K562 (cell line): ENCODE measurements at regions not wholly inside any gene's neighbourhood (a gene's known extent, or its start where the extent isn't known, plus 50 kb on each side); places are given as distances from the start of the nearest gene placed in this dataset.

Source experiments
- ARID1B ChIP-seq: fragments of 450-650 bp; IDR thresholded peaks from 2 replicates; pipeline ENCODE4 v1.6.1; 2016; ENCODE audit warnings: antibody characterized with exemption, mild to moderate bottlenecking, inconsistent platforms
- ATF1 ChIP-seq, 2 experiments: fragments of 450-650 bp in 1 of 2; IDR thresholded peaks; 2 replicates each; pipeline ENCODE4 v1.6.1; 2016; ENCODE audit warnings: missing compliant biosample characterization in 1 of 2, missing genetic modification characterization in 1 of 2
- ATF3 ChIP-seq, 2 experiments: fragments of 450-650 bp in 1 of 2; sonication (generic) in 1 of 2; formaldehyde crosslinking in 1 of 2; IDR thresholded peaks in 1 of 2; conservative IDR thresholded peaks in 1 of 2; 2 replicates each; pipeline versions ENCODE4 v1.6.1 to v1.8.1; 2016 to 2023; ENCODE audit warnings: mild to moderate bottlenecking in 2 of 2, moderate library complexity in 2 of 2, inconsistent platforms in 1 of 2, missing genetic modification reagents in 1 of 2
- BRF2 ChIP-seq: IDR thresholded peaks from 3 replicates; pipeline ENCODE4 v1.6.1; 2011; ENCODE audit warnings: borderline replicate concordance, mild to moderate bottlenecking; ENCODE audit not compliant: insufficient read length, insufficient read depth
- CREM ChIP-seq: IDR thresholded peaks from 2 replicates; pipeline ENCODE4 v1.6.1; 2014; ENCODE audit warnings: antibody characterized with exemption, low read depth
- GATA2 ChIP-seq: sonication (generic); formaldehyde crosslinking; IDR thresholded peaks from 2 replicates; pipeline ENCODE4 v1.4.0; 2020; ENCODE audit warnings: mild to moderate bottlenecking, missing genetic modification reagents
- JUND ChIP-seq, 2 experiments: IDR thresholded peaks; 2 replicates in 1 of 2; 3 replicates in 1 of 2; pipeline ENCODE4 v1.6.1; 2011; ENCODE audit warnings: borderline replicate concordance in 2 of 2, low read depth in 2 of 2, low read length in 2 of 2, improper control_type of control experiment in 1 of 2, missing biosample characterization in 1 of 2, missing genetic modification characterization in 1 of 2, missing genetic modification reagents in 1 of 2
- MAX ChIP-seq: sonication (generic); formaldehyde crosslinking; IDR thresholded peaks from 2 replicates; pipeline ENCODE4 v1.9.0; 2022; ENCODE audit warnings: mild to moderate bottlenecking, missing genetic modification reagents
- MCM5 ChIP-seq: fragments of 450-650 bp; IDR thresholded peaks from 2 replicates; pipeline ENCODE4 v1.6.1; 2016; ENCODE audit warnings: low read depth
- MEIS2 ChIP-seq: fragments of 450-650 bp; IDR thresholded peaks from 2 replicates; pipeline ENCODE4 v1.6.1; 2014; ENCODE audit warnings: mild to moderate bottlenecking; ENCODE audit not compliant: partially characterized antibody
- NCOR1 ChIP-seq: fragments of 450-650 bp; IDR thresholded peaks from 2 replicates; pipeline ENCODE4 v1.6.1; 2016; ENCODE audit warnings: mild to moderate bottlenecking, moderate library complexity
- NFIC ChIP-seq: fragments of 450-650 bp; IDR thresholded peaks from 2 replicates; pipeline ENCODE4 v1.6.1; 2017; ENCODE audit warnings: mild to moderate bottlenecking, inconsistent platforms
- NFIX ChIP-seq: fragments of 250-450 bp; sonication (Bioruptor Pico); IDR thresholded peaks from 2 replicates; pipeline ENCODE4 v1.4.0; 2020; ENCODE audit warnings: low read depth, mild to moderate bottlenecking, moderate library complexity
- SETDB1 ChIP-seq: IDR thresholded peaks from one replicate; pipeline ENCODE4 v1.6.1; 2012; ENCODE audit warnings: low read length, control low read depth, inconsistent platforms
- SMARCC2 ChIP-seq: fragments of 450-650 bp; IDR thresholded peaks from 2 replicates; pipeline ENCODE4 v1.6.1; 2017; ENCODE audit warnings: antibody characterized with exemption, moderate library complexity, mild to moderate bottlenecking, low read depth
- SMARCE1 ChIP-seq: fragments of 450-650 bp; IDR thresholded peaks from 2 replicates; pipeline ENCODE4 v1.7.1; 2016; ENCODE audit warnings: mild to moderate bottlenecking
- TRIM24 ChIP-seq, 2 experiments: fragments of 450-650 bp; IDR thresholded peaks; 2 replicates each; pipeline ENCODE4 v1.6.1; 2016
- ZNF174 ChIP-seq: fragments of 250-450 bp; sonication (Bioruptor Pico); IDR thresholded peaks from 2 replicates; pipeline ENCODE4 v1.4.0; 2020; ENCODE audit warnings: mild to moderate bottlenecking
- ZNF175 ChIP-seq: fragments of 200-800 bp; sonication (Bioruptor generic); IDR thresholded peaks from 2 replicates; pipeline ENCODE4 v1.6.1; 2016; ENCODE audit warnings: low read depth, mild to moderate bottlenecking, missing genetic modification characterization, missing compliant biosample characterization
- ZNF197 ChIP-seq: fragments of 200-800 bp; sonication (Bioruptor generic); IDR thresholded peaks from 2 replicates; pipeline ENCODE4 v1.6.1; 2016; ENCODE audit warnings: low read depth, missing genetic modification characterization, missing compliant biosample characterization
- ZNF512 ChIP-seq: IDR thresholded peaks from 2 replicates; pipeline ENCODE4 v1.6.1; 2016; ENCODE audit warnings: missing genetic modification characterization, missing compliant biosample characterization

- no peak for TF ChIP-seq ZNF174
- peak; percentile 72 for TF ChIP-seq ARID1B
- TF ChIP-seq SETDB1 = no peak
- no peak for TF ChIP-seq MEIS2
- TF ChIP-seq TRIM24 (IDR thresholded peaks at IDR 0.05) = peak in 1 of 2 experiments; percentile 47; a peak in 1 of 4 replicates
- TF ChIP-seq CREM = 0 out of 2 replicates have a peak, but pooled peaks have one; percentile 5
- TF ChIP-seq NCOR1 = 0 out of 2 replicates have a peak, but pooled peaks have one; percentile 13
- TF ChIP-seq ZNF175 = 0 out of 2 replicates have a peak, but pooled peaks have one; percentile 16
- peak; percentile 87 for TF ChIP-seq SMARCE1
- no peak for TF ChIP-seq BRF2
- TF ChIP-seq NFIX (CRISPR knock-in tag) = no peak
- no peak for TF ChIP-seq ZNF512
- TF ChIP-seq JUND (IDR thresholded peaks at IDR 0.05; ENCODE audit: borderline replicate concordance, low read depth, low read length) = peak; percentile 97
- peak; percentile 99 for TF ChIP-seq JUND (tag; IDR thresholded peaks at IDR 0.05; ENCODE audit: borderline replicate concordance, low read depth, low read length)
- no peak for TF ChIP-seq GATA2 (CRISPR knock-in tag)
- peak; percentile 72; the same call in 1 of the 2 replicates for TF ChIP-seq SMARCC2
- no peak for TF ChIP-seq MCM5
- peak; percentile 96 for TF ChIP-seq ATF3 (IDR thresholded peaks at IDR 0.05)
- no peak; the same call in 1 of the 2 replicates for TF ChIP-seq ATF3 (CRISPR knock-in tag; conservative IDR thresholded peaks at IDR 0.05)
- no peak for TF ChIP-seq ATF1 (CRISPR knock-in tag; IDR thresholded peaks at IDR 0.05)
- 0 out of 2 replicates have a peak, but pooled peaks have one; percentile 17 for TF ChIP-seq ATF1 (tag; IDR thresholded peaks at IDR 0.05)
- no peak for TF ChIP-seq ZNF197 (CRISPR knock-in tag)
- TF ChIP-seq MAX (CRISPR knock-in tag) = peak; percentile 67
- no peak for TF ChIP-seq NFIC
These were observed 190.2 kb downstream of the FSCB start (continued) for GRCh38 chr14:44316647-44317440.
